Mucosa of rectum (tissue), 2 donors: ENCODE measurements at regions not wholly inside any gene's neighbourhood (a gene's known extent, or its start where the extent isn't known, plus 50 kb on each side); places are given as distances from the start of the nearest gene placed in this dataset.
"Not testable (repeated sequence)": the region's sequence is repeated elsewhere in the genome, so short reads cannot be mapped to it uniquely, and the experiment has no call there.

Experiments used
- H3K27ac ChIP-seq, 2 donors: one replicate each; pipeline ENCODE4 v1.7.0; 2013; ENCODE audit warnings: inconsistent platforms in 2 of 2, low read depth in 2 of 2, low read length in 2 of 2
- H3K27me3 ChIP-seq, 2 donors: one replicate each; pipeline ENCODE4 v1.7.0; 2013; ENCODE audit warnings: low read length in 2 of 2; ENCODE audit not compliant: control insufficient read depth in 2 of 2, insufficient read depth in 2 of 2
- H3K36me3 ChIP-seq, 2 donors: one replicate each; pipeline ENCODE4 v1.7.0; 2013; ENCODE audit warnings: low read length in 2 of 2; ENCODE audit not compliant: control insufficient read depth in 2 of 2, insufficient read depth in 2 of 2
- H3K4me1 ChIP-seq, 2 donors: one replicate each; pipeline ENCODE4 v1.7.0; 2013; ENCODE audit warnings: low read length in 2 of 2, mild to moderate bottlenecking in 1 of 2; ENCODE audit not compliant: control insufficient read depth in 2 of 2, insufficient read depth in 2 of 2
- H3K4me3 ChIP-seq, 2 donors: one replicate each; pipeline ENCODE4 v1.7.0; 2013; ENCODE audit warnings: low read length in 2 of 2
- H3K9ac ChIP-seq, 2 donors: one replicate each; pipeline ENCODE4 v1.7.0; 2013; ENCODE audit warnings: low read length in 2 of 2, low read depth in 1 of 2, mild to moderate bottlenecking in 1 of 2
- H3K9me3 ChIP-seq, 2 donors: one replicate each; pipeline ENCODE4 v1.7.0; 2013; ENCODE audit warnings: low read length in 2 of 2; ENCODE audit not compliant: control insufficient read depth in 2 of 2
- donor health status: healthy.
- donor health status: Normal muscosa, but diverticular disease.

GRCh38 chr2:16204886-16205620 lies 264.7 kb downstream of the MYCN start:
- no peak overlapping the region for H3K9ac ChIP-seq
- H3K4me3 ChIP-seq: no peak overlapping the region

GRCh38 chr2:16204251-16204650 lies 263.9 kb downstream of the MYCN start:
- H3K9me3 ChIP-seq: no peaks in the 10 kb centered on the region
- H3K4me1 ChIP-seq: peaks cover 20 to 21% of the 10 kb centered on the region in 2 donors
- H3K9ac ChIP-seq: no peak overlapping the region
- no peaks in the 10 kb centered on the region for H3K27me3 ChIP-seq
- H3K27ac ChIP-seq: no peak overlapping the region
- no peak overlapping the region for H3K4me3 ChIP-seq
- no peaks in the 10 kb centered on the region for H3K36me3 ChIP-seq

More at GRCh38 chr2:16204886-16205620, 264.7 kb downstream of the MYCN start:
- Histone ChIP-seq H3K9me3 (no peaks in the 10 kb centered on the region), H3K4me1 (peaks cover 20 to 21% of the 10 kb centered on the region in 2 donors), H3K27ac (no peak overlapping the region), H3K27me3 (no peaks in the 10 kb centered on the region), H3K36me3 (no peaks in the 10 kb centered on the region)

- Histone ChIP-seq H3K9me3 (no peaks in the 10 kb centered on the region), H3K27me3 (no peaks in the 10 kb centered on the region), H3K9ac (peak overlapping the region in 1 of 2 donors; percentile 3), H3K4me3 (no peak overlapping the region), H3K27ac (peak overlapping the region; percentile 70 to 92), H3K4me1 (peaks cover 20 to 21% of the 10 kb centered on the region in 2 donors), H3K36me3 (no peaks in the 10 kb centered on the region)
Measured at GRCh38 chr2:16203691-16204090, 263.3 kb downstream of the MYCN start.

GRCh38 chr2:16203069-16203468 lies 262.7 kb downstream of the MYCN start:
- no peak overlapping the region for H3K4me3 ChIP-seq
- no peaks in the 10 kb centered on the region for H3K9me3 ChIP-seq
- no peaks in the 10 kb centered on the region for H3K27me3 ChIP-seq
- no peaks in the 10 kb centered on the region for H3K36me3 ChIP-seq
- H3K4me1 ChIP-seq: peaks cover 20 to 21% of the 10 kb centered on the region in 2 donors
- H3K9ac ChIP-seq: peak overlapping the region in 1 of 2 donors; percentile 3
- peak overlapping the region; percentile 79 to 92 for H3K27ac ChIP-seq

GRCh38 chr2:16202266-16203020 lies 262.1 kb downstream of the MYCN start:
- Histone ChIP-seq H3K27me3 (no peaks in the 10 kb centered on the region), H3K4me3 (peak overlapping the region in 1 of 2 donors; percentile 20), H3K9me3 (no peaks in the 10 kb centered on the region), H3K4me1 (peaks cover 20 to 21% of the 10 kb centered on the region in 2 donors), H3K9ac (peak overlapping the region in 1 of 2 donors; percentile 46), H3K27ac (peak overlapping the region; percentile 79 to 92), H3K36me3 (no peaks in the 10 kb centered on the region)

GRCh38 chr2:16201848-16202247 lies 261.5 kb downstream of the MYCN start:
- Histone ChIP-seq H3K9me3 (no peaks in the 10 kb centered on the region), H3K36me3 (no peaks in the 10 kb centered on the region), H3K4me1 (peaks cover 20 to 21% of the 10 kb centered on the region in 2 donors), H3K27ac (peak overlapping the region; percentile 79 to 92), H3K27me3 (no peaks in the 10 kb centered on the region), H3K4me3 (peak overlapping the region in 1 of 2 donors; percentile 20), H3K9ac (peak overlapping the region in 1 of 2 donors; percentile 16)

GRCh38 chr2:16200554-16201193 lies 260.3 kb downstream of the MYCN start:
- H3K27me3 ChIP-seq: no peaks in the 10 kb centered on the region

GRCh38 chr2:16199882-16200553 lies 259.7 kb downstream of the MYCN start:
- Histone ChIP-seq H3K27ac (no peak overlapping the region), H3K36me3 (no peaks in the 10 kb centered on the region), H3K4me3 (no peak overlapping the region), H3K27me3 (no peaks in the 10 kb centered on the region), H3K9ac (no peak overlapping the region), H3K4me1 (peaks cover 20 to 21% of the 10 kb centered on the region in 2 donors), H3K9me3 (no peaks in the 10 kb centered on the region)

More at GRCh38 chr2:16200554-16201193, 260.3 kb downstream of the MYCN start:
- H3K4me1 ChIP-seq: peaks cover 20 to 21% of the 10 kb centered on the region in 2 donors
- H3K4me3 ChIP-seq: no peak overlapping the region
- no peaks in the 10 kb centered on the region for H3K36me3 ChIP-seq
- no peaks in the 10 kb centered on the region for H3K9me3 ChIP-seq
- H3K27ac ChIP-seq: no peak overlapping the region
- no peak overlapping the region for H3K9ac ChIP-seq

GRCh38 chr2:16199241-16199640 lies 258.9 kb downstream of the MYCN start:
- H3K27me3 ChIP-seq, H3K4me3 ChIP-seq, H3K27ac ChIP-seq, H3K9me3 ChIP-seq, H3K36me3 ChIP-seq, H3K9ac ChIP-seq: not testable (repeated sequence)
- H3K4me1 ChIP-seq: peaks cover 20 to 21% of the 10 kb centered on the region in 2 donors
